ENCODE measurements at regions not wholly inside any gene's neighbourhood (a gene's known extent, or its start where the extent isn't known, plus 50 kb on each side); places are given as distances from the start of the nearest gene placed in this dataset.

DNA sequence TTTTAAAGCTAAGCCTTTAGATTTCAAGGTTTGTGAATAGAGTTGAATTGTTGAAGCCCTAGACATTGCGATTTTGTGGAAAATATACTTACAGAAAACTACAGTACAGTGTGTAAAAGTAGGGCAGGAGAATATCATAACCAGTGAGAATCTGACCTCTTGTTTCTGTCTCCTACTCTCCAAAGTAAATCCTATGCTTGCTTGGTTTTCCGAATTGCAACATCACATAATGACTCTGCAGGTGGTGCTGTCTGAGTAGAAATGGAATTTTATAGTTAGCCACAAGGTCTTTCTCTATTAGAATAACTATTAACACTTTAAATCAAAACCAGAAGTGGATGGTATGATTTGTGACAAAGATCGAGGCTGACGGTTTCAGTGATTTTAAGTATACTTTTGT lies 505.6 kb downstream of the RAPGEF2 start:
- no peak overlapping the region for H3K27ac ChIP-seq
- no peaks in the 10 kb centered on the region for H3K36me3 ChIP-seq
- no peaks in the 10 kb centered on the region for H3K9me3 ChIP-seq
- DNase-seq, result no peak
- H3K27me3 ChIP-seq, result no peaks in the 10 kb centered on the region
- TF ChIP-seq, protein P1, sequence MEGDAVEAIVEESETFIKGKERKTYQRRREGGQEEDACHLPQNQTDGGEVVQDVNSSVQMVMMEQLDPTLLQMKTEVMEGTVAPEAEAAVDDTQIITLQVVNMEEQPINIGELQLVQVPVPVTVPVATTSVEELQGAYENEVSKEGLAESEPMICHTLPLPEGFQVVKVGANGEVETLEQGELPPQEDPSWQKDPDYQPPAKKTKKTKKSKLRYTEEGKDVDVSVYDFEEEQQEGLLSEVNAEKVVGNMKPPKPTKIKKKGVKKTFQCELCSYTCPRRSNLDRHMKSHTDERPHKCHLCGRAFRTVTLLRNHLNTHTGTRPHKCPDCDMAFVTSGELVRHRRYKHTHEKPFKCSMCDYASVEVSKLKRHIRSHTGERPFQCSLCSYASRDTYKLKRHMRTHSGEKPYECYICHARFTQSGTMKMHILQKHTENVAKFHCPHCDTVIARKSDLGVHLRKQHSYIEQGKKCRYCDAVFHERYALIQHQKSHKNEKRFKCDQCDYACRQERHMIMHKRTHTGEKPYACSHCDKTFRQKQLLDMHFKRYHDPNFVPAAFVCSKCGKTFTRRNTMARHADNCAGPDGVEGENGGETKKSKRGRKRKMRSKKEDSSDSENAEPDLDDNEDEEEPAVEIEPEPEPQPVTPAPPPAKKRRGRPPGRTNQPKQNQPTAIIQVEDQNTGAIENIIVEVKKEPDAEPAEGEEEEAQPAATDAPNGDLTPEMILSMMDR (IDR thresholded peaks at IDR 0.05), result no peak
- no peak for TF ChIP-seq POLR2A (IDR thresholded peaks at IDR 0.05)
- intact Hi-C loops (cut with DNase I), result no loop called here
- H3K4me3 ChIP-seq (replicated peaks in 1 of 3), result no peak overlapping the region
- no peaks in the 10 kb centered on the region for H3K4me1 ChIP-seq
- WGBS, 2 donors, result 92 to 93% methylated on average over 4 of the region's 4 CpGs

DNA sequence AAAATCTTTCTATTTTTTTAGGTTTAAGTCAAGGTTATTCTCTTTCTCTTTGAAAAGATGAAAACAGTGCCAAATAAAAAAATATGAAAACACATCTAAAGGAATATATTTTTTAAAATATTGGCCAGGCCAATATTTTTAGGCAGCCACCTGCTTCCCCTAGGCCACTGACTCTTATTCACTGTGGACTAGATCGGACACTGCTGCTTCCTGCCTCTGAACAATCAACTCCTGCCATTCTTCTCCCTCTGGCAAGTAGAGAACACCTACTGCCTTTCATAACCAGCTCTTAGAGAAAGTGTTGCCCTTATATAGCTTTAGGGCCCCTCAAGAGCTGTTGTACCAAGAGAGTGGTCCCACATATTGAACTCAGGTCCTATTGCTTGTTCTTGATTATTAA lies 529.2 kb downstream of the RAPGEF2 start:
- Histone ChIP-seq H3K27ac (no peak overlapping the region), H3K4me3 (replicated peaks in 1 of 3) (no peak overlapping the region), H3K9me3 (no peaks in the 10 kb centered on the region), H3K27me3 (no peaks in the 10 kb centered on the region), H3K4me1 (no peaks in the 10 kb centered on the region), H3K36me3 (no peaks in the 10 kb centered on the region)
- 69 to 74% methylated on average over 1 of the region's 1 CpG for WGBS, 2 donors
- TF ChIP-seq POLR2A (IDR thresholded peaks at IDR 0.05), result no peak
- TF ChIP-seq, protein P1 (IDR thresholded peaks at IDR 0.05), result no peak
- no peak for DNase-seq
- intact Hi-C loops (cut with DNase I), result no loop called here

DNA sequence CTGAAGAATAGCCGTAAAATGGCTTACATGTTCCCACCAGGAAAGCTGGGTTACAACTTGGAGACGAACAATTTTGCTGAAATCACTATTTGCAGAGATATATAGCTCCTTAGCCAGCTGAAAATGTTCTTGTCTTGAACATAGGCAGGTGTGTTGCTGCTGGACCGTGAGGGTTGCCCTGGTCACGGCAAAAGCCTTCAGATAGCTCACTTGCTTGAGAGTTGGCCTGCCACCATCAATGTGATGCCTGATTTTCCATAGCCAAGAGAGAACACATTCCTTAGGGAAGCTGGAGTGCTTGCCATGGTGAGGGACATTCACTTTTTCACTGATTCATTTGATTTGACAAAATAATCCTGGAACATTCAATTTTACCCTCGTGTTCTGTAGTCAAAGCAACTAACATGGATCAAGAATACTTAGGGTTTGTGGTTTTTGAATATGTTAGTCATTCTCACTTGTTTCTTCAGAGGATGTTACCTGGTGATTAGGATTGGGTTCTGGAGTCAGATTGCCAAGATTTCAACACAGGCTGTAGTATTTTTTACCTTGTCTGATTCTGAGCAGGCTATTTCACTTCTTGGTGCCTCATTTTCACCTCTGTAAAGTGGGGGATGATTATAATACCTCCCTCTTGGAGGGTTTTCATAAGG lies 536.9 kb downstream of the RAPGEF2 start:
- H3K36me3 ChIP-seq, result no peaks in the 10 kb centered on the region
- no peak for DNase-seq
- intact Hi-C loops (cut with DNase I), result no loop called here
- no peak overlapping the region for H3K27ac ChIP-seq
- no peaks in the 10 kb centered on the region for H3K4me1 ChIP-seq
- WGBS, 2 donors, result 83 to 85% methylated on average over 5 of the region's 5 CpGs
- H3K9me3 ChIP-seq, result no peaks in the 10 kb centered on the region
- no peaks in the 10 kb centered on the region for H3K27me3 ChIP-seq
- TF ChIP-seq, protein P1 (IDR thresholded peaks at IDR 0.05), result no peak
- H3K4me3 ChIP-seq (replicated peaks in 1 of 3), result no peak overlapping the region

DNA sequence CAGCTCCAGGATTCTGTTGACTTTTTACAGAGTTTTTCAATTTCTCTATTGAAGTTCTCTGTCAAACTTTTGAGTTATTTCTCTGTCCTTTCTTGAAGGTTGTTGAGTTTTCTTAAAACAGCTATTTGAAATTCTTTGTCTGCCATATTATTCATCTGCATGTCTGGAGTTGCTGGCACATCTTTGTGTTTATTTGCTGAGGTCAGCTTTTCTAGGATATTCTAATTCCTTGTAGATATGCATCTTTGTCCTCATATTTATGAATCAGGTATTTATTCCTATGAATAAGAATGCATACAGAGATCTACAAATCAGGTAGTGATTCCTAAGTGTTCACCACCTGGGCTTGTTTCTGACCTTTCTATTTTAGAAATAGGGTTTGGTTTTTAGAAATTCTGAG lies 546.4 kb downstream of the RAPGEF2 start:
- H3K4me1 ChIP-seq, result no peaks in the 10 kb centered on the region

DNA sequence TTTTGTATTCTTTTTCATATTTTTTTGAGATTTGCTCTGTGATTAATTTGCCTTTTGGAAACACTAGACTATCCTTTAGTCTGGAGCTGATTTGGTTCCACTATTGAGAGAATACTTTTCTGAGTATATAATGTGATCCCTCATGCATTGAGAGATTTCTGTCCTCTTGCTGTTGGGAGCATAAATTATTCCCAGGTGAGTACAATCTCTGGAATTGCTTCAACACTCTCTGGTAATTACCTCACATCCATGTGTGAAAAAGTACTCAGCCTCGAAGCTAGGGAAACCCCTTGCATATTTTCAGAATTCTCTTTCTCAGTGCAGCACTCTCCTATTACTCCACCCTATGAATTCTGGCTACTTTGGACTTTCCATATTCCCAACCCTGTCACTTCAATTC lies 550.0 kb downstream of the RAPGEF2 start:
- DNase-seq, result no peak
- intact Hi-C loops (cut with DNase I), result no loop called here
- H3K27me3 ChIP-seq, result no peaks in the 10 kb centered on the region
- WGBS, 2 donors, result 50 to 65% methylated on average over 1 of the region's 1 CpG
- H3K9me3 ChIP-seq, result no peaks in the 10 kb centered on the region
- TF ChIP-seq POLR2A (IDR thresholded peaks at IDR 0.05), result no peak
- TF ChIP-seq, protein P1 (IDR thresholded peaks at IDR 0.05), result no peak
- no peaks in the 10 kb centered on the region for H3K4me1 ChIP-seq
- no peaks in the 10 kb centered on the region for H3K36me3 ChIP-seq
- no peak overlapping the region for H3K4me3 ChIP-seq (replicated peaks in 1 of 3)
- no peak overlapping the region for H3K27ac ChIP-seq

More for the DNA sequence above, 546.4 kb downstream of the RAPGEF2 start:
- H3K27me3 ChIP-seq, result no peaks in the 10 kb centered on the region
- intact Hi-C loops (cut with DNase I), result no loop called here
- TF ChIP-seq, protein P1 (IDR thresholded peaks at IDR 0.05), result no peak
- TF ChIP-seq POLR2A (IDR thresholded peaks at IDR 0.05), result no peak
- DNase-seq, result no peak
- H3K9me3 ChIP-seq, result no peaks in the 10 kb centered on the region
- no peaks in the 10 kb centered on the region for H3K36me3 ChIP-seq
- H3K27ac ChIP-seq, result no peak overlapping the region
- H3K4me3 ChIP-seq (replicated peaks in 1 of 3), result no peak overlapping the region
